Globus pallidus (tissue), 1 donor: ENCODE measurements at regions not wholly inside any gene's neighbourhood (a gene's known extent, or its start where the extent isn't known, plus 50 kb on each side); places are given as distances from the start of the nearest gene placed in this dataset.

ENCODE experiments used
- DNase-seq: peaks from one replicate; pipeline ENCODE4 v3.0.0-alpha.2; 2015; ENCODE audit warnings: low spot score

- DNase-seq = no peak
These were observed 178.3 kb downstream of the SNX19 start for GRCh38 chr11:130737866-130738431.

DNA sequence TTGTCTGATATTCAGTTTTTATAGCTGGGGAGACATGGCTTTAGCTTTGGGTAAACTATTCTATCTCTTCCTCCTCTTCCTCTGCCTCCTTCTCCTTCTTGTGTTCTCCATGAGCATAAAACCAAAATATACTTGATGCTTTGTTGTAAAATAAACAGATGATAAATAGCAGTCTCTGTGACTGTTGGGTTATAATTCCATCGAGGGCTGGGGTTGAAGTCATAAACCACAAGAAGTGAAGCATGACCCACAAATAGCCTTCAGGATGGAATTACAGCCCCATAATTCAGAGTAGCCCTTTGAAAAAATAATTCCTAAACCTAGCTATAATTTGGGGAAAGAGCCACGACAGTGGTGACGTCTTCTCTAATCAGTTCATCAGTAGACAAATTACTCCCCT lies 177.7 kb downstream of the SNX19 start:
- no peak for DNase-seq

DNA sequence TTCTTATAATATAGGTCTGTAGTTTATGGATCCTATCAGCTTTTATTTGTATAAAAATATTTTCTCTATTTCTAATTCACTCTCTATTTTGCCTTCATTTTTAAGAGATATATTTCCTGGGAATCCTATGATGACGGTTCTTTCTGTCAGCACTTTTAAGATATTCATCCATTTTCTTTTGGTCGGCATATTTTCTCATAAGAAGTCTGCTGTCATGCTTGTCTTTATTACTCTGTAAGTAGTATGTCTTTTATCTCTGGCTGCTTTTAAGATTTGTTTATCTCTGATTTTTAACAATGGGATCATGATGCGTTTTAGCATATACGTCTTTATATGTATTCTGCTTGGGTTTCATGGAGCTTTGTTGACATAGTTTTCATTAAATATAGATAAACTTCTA lies 175.5 kb downstream of the SNX19 start:
- DNase-seq = no peak

- DNase-seq = no peak
These were observed 171.5 kb downstream of the SNX19 start for GRCh38 chr11:130744794-130745193.

- no peak for DNase-seq
These were observed 167.1 kb downstream of the SNX19 start for GRCh38 chr11:130749216-130749615.

DNA sequence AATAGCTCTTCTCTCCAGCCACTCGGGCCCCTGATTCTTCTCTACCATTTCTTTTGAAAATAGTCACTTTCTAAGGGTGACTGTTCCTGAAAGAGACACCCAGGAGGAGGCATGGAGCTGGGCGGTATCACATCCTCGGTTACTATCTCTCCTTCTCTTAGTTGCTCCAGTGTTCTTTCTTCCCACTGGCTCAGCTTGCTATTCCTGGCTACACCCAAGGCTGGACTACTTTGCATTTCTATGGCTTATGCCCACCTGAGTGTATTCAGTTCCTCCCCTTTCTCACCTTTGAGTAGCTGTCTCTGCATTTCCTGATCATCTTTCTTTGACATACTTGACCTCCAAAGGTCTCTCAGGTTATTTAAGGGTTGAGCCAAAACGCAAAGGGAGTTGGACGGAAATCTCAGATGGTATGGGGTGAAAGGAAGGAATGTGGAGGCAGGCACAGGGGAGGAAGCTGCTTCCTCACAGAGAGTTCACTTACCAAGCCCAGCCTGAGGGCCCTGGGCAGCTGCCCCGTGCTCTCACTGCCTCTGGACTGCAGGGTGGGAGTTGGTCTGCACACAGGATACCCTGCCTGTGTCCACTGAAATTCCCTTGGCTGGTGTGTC lies 155.7 kb downstream of the SNX19 start:
- DNase-seq = no peak

DNA sequence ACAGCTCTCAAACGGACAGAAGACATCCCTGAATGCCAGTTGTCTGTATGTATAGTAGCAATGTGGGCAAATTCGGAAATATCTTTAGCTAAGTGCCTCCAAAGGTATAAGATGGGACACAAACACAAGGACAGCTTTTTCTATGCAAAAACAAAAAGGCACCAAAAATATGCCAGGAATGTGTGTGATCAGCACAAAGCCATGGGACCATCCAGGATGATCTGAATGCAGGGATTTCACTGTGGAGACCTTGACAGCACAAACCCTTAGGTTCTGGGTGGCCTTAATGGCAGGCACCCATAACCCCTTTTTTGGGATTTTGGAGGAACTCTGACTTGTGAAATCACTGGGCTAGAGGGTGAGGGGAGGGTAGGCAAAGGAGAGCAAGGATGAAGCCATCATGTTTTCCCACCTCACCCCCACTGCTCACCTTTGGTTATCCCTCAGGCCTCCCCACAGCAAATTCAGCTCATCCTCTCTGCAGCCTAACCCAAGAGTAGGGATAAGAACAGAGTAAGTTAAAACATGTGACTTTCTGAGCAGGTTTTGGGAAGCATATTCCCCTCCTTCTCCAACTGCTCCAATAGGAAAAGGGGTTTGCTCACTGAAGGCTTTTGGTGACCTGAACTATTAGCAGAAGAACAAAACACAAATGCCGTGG lies 154.6 kb downstream of the SNX19 start:
- DNase-seq = no peak

DNA sequence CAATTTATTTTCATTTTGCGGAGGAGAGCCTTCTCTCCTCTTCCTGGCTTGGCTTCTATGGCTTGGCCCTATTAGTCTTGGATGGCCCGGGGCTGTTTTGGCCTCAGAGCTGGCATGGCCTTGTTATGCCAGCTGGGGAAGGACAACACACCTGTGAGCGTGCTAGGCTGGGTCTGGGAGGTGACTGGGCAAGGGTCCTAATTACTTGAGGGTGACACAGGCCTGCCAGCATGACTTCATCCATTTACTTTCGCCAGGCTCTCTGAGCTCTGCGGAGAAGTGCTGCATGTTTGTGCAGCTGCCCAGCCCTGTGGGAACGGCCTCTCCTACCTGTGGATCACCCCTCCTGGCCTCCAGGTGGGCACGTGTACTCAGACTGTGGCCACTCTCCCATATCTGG lies 153.6 kb downstream of the SNX19 start:
- DNase-seq = no peak

DNA sequence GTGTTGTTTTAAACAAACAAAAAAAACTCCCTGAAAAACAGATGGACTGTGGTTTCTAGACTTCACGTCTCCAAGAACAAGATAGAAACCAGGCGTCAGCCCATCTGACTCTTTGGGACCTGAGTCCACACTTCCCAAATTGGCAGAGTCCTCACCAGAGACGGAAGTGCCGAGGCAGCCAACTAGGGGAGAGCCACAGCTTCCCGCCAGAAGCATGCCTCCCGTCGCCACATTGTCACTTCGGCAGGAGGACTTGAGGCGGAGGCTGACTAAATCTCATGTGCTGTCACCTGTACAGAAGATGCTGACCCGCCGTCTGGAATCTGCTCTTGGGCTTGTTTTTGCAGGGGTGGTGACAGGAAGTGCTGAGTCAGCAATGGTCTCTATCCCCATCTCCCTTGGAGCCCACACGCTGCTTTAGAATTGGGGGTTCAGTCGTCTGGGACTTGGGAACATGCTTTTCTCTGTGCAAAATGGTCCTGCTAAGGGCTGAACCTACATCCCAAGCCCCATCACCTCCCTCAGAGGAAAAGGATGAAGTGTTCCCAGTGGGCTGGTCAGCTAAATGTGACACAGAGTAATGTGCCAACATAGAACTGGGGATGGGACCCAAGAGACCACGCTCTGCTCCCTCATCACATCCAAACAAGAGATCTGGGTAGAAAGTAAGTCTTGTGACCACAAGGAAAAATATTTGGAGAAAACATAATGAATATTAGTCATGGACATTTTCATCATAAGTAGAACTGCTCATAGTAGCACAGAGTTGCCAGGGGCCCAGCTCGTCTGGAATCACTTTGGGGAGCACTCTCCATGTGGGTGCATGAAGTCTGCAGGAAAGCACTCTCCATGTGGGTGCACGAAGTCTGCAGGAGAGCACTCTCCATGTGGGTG lies 152.9 kb downstream of the SNX19 start:
- DNase-seq = no peak

- DNase-seq = no peak
These were observed 150.9 kb downstream of the SNX19 start for GRCh38 chr11:130765406-130765805.

DNA sequence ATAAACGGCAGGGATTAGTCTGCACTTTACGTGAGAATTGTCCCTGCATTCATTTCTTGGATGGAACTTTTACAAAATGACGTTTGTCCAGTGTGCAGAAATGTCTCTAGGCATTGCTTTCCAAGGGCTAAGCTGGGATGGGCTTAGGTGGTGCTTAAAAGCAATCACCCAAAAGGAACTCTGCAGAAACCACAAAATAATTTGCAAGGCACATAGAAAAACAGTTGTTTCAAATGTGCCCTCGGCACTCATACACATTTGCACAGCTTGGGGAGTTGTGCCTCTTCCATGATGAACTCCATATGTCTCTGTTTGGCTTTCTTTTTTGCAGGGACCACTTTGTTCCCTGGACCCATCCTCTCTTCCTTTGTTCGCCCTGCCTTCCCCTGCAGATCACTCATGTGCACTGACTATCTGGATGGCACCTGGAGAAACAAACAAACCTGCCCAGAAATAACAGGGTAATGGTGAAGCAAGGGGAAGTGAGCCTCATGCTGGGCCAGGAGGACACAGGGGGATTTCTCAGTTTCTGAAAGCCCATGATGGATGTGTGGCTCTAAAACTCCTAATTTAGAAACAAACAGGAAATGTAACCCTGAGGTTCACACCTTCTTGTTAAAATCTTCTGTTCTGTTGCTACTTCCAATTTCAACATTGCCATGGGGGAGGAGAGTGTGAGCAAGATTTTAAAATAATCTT lies 150.2 kb downstream of the SNX19 start:
- DNase-seq = no peak

- no peak for DNase-seq
These were observed 149.4 kb downstream of the SNX19 start for GRCh38 chr11:130766650-130767565.

- DNase-seq = no peak
These were observed 146.3 kb downstream of the SNX19 start for GRCh38 chr11:130769782-130770535.

GRCh38 chr11:130771708-130772107 lies 144.6 kb downstream of the SNX19 start:
- DNase-seq = no peak

GRCh38 chr11:130772266-130773227 lies 143.7 kb downstream of the SNX19 start:
- no peak for DNase-seq

- no peak for DNase-seq
These were observed 142.9 kb downstream of the SNX19 start for GRCh38 chr11:130773244-130773820.

DNA sequence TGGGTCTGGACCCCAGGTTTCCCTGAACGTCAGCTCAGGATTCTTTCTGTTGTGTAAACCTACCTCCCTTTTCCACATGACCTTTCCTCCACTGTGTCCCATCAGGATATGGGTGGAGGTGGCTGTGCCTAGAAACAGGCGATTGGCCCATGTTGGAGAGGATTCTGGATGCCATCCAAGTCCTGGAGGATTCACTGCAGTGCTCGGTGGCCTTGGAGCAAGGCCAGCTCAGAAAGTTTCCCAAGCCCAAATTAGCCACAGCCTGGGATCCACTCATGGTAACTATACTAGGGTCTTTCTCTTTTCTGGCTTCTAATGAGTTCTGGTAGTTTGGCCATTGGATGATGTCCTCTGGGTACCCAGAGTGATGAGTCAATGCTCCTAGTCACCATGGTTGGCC lies 141.6 kb downstream of the SNX19 start:
- no peak for DNase-seq

- no peak for DNase-seq
These were observed 140.8 kb downstream of the SNX19 start for GRCh38 chr11:130775306-130776060.
